ENCODE measurements at regions not wholly inside any gene's neighbourhood (a gene's known extent, or its start where the extent isn't known, plus 50 kb on each side); places are given as distances from the start of the nearest gene placed in this dataset.

GRCh38 chr2:48112911-48113680, 201.4 kb upstream of the FOXN2 start (continued):
- no peak for TF ChIP-seq SNAPC4 (CRISPR knock-in tag; IDR thresholded peaks at IDR 0.05)
- TF ChIP-seq POLR2A (IDR thresholded peaks at IDR 0.05; ENCODE audit: insufficient read depth in 1 of 2, low read depth in 2 of 2, low read length in 2 of 2) = 0 out of 4 replicates have a peak, but pooled peaks of 1 of the 2 experiments have one; percentile 27
- no peak for TF ChIP-seq HNRNPL (IDR thresholded peaks at IDR 0.05; ENCODE audit: low read depth, low read length)
- TF ChIP-seq ZBTB20 (CRISPR knock-in tag; IDR thresholded peaks at IDR 0.05; ENCODE audit: borderline replicate concordance, low read depth) = 0 out of 2 replicates have a peak, but pooled peaks have one; percentile 62
- 0 out of 2 replicates have a peak, but pooled peaks have one; percentile 47 for TF ChIP-seq MIER2 (CRISPR knock-in tag; IDR thresholded peaks at IDR 0.05)
- no peak for TF ChIP-seq ZNF280D (CRISPR knock-in tag; IDR thresholded peaks at IDR 0.05)
- no peak for TF ChIP-seq IKZF5 (CRISPR knock-in tag; IDR thresholded peaks at IDR 0.05)
- 0 out of 2 replicates have a peak, but pooled peaks have one; percentile 28 for TF ChIP-seq ARID2 (CRISPR knock-in tag; IDR thresholded peaks at IDR 0.05; ENCODE audit: borderline replicate concordance)
- peak; percentile 10; the same call in 1 of the 2 replicates for TF ChIP-seq ZMYM3 (CRISPR knock-in tag; IDR thresholded peaks at IDR 0.05)
- peak; percentile 51; the same call in 1 of the 2 replicates for TF ChIP-seq ZNF512B (CRISPR knock-in tag; IDR thresholded peaks at IDR 0.05; ENCODE audit: borderline replicate concordance)
- TF ChIP-seq SOX6 (IDR thresholded peaks at IDR 0.05) = no peak
- TF ChIP-seq SOX6 (CRISPR knock-in tag; IDR thresholded peaks at IDR 0.05) = 0 out of 2 replicates have a peak, but pooled peaks have one; percentile 9
- TF ChIP-seq MLX (CRISPR knock-in tag; IDR thresholded peaks at IDR 0.05) = 0 out of 2 replicates have a peak, but pooled peaks have one; percentile 13
- TF ChIP-seq U2AF1 (optimal IDR thresholded peaks at IDR 0.05; ENCODE audit: low read depth, low read length) = no peak
- TF ChIP-seq ZNF737 (CRISPR knock-in tag; IDR thresholded peaks at IDR 0.05; ENCODE audit: borderline replicate concordance) = no peak
- TF ChIP-seq HDAC2 (CRISPR knock-in tag; IDR thresholded peaks at IDR 0.05) = peak; percentile 64; the same call in 1 of the 2 replicates
